ENCODE measurements at regions not wholly inside any gene's neighbourhood (a gene's known extent, or its start where the extent isn't known, plus 50 kb on each side); places are given as distances from the start of the nearest gene placed in this dataset.

DNA sequence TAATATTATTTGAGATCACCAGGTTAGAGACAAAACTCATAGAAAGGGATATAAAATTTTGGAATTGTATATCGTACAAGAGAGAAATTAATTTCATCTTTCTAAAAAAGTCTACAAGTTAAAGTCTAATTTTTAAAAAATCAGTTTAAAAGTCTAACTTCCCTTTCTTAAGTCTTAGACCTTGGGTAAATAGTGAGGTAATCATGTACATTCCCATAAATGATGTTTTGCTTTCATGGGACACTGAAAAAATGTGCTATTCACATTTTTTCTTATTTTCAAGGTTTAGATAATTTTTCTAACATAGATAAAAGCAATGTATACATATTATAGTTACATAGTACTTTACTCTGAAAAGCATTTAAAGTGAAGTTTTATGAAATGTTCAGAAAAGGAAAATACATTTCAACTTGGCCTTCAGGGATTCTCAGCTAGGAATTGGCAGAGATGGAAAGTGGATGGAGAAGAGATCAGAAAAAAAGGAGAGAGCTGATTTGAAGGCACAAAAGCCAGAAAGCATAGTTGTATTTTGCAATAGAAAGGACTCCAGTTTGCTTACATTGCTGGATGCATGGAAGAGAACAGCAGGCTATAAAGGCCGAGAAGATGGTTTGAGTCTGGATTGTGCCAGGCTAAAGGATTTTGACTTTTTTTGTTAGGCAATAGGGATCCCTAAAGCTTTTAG lies 194.0 kb downstream of the CASP12 start:
- no peak for TF ChIP-seq CREM (CRISPR knock-in tag; IDR thresholded peaks at IDR 0.05)
- TF ChIP-seq SP1 (CRISPR knock-in tag; conservative IDR thresholded peaks at IDR 0.05): no peak
- TF ChIP-seq, protein P1, sequence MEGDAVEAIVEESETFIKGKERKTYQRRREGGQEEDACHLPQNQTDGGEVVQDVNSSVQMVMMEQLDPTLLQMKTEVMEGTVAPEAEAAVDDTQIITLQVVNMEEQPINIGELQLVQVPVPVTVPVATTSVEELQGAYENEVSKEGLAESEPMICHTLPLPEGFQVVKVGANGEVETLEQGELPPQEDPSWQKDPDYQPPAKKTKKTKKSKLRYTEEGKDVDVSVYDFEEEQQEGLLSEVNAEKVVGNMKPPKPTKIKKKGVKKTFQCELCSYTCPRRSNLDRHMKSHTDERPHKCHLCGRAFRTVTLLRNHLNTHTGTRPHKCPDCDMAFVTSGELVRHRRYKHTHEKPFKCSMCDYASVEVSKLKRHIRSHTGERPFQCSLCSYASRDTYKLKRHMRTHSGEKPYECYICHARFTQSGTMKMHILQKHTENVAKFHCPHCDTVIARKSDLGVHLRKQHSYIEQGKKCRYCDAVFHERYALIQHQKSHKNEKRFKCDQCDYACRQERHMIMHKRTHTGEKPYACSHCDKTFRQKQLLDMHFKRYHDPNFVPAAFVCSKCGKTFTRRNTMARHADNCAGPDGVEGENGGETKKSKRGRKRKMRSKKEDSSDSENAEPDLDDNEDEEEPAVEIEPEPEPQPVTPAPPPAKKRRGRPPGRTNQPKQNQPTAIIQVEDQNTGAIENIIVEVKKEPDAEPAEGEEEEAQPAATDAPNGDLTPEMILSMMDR (IDR thresholded peaks at IDR 0.05): no peak
